ENCODE measurements at regions not wholly inside any gene's neighbourhood (a gene's known extent, or its start where the extent isn't known, plus 50 kb on each side); places are given as distances from the start of the nearest gene placed in this dataset.

DNA sequence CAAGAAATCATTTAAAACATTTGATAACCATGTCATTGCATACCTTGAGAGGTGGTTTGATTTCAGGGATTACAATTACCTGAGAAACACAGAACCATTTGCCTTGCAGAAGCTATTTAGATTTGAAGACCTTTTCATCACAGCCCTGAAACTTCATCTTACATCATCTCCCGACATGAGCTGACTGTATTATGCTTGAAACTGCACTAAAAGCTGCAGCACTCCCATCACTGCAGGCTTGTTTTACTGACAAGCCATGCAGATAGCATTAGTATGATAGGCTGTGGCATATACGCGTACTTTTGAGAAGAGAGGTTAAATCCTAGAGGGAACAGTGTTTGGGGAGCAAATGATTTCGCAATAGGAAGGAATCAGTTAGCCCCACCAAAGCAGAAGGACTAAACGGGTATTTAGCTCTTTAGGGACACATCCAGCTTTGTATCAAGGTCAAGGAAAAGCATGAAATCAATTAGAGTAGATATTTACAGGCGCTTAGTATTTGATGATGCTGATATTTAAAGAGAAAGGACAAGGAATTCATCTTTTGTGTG, 133.2 kb upstream of the DIAPH2 start:
- TF ChIP-seq, protein P1, sequence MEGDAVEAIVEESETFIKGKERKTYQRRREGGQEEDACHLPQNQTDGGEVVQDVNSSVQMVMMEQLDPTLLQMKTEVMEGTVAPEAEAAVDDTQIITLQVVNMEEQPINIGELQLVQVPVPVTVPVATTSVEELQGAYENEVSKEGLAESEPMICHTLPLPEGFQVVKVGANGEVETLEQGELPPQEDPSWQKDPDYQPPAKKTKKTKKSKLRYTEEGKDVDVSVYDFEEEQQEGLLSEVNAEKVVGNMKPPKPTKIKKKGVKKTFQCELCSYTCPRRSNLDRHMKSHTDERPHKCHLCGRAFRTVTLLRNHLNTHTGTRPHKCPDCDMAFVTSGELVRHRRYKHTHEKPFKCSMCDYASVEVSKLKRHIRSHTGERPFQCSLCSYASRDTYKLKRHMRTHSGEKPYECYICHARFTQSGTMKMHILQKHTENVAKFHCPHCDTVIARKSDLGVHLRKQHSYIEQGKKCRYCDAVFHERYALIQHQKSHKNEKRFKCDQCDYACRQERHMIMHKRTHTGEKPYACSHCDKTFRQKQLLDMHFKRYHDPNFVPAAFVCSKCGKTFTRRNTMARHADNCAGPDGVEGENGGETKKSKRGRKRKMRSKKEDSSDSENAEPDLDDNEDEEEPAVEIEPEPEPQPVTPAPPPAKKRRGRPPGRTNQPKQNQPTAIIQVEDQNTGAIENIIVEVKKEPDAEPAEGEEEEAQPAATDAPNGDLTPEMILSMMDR (conservative IDR thresholded peaks at IDR 0.05; ENCODE audit: low read depth, low read length): no peak
- TF ChIP-seq EZH2 (IDR thresholded peaks at IDR 0.05; ENCODE audit: borderline replicate concordance, low read depth, low read length, poor library complexity, severe bottlenecking): no peak

Measured in A673 (cell line).